Mesodermal cell (in vitro differentiated cells): ENCODE measurements at regions not wholly inside any gene's neighbourhood (a gene's known extent, or its start where the extent isn't known, plus 50 kb on each side); places are given as distances from the start of the nearest gene placed in this dataset.

Experiments used
- H3K27ac ChIP-seq: 2 replicates; pipeline ENCODE4 v1.7.0; 2013; ENCODE audit warnings: mild to moderate bottlenecking, low read depth, low read length, moderate library complexity; ENCODE audit not compliant: severe bottlenecking
- H3K36me3 ChIP-seq: 2 replicates; pipeline ENCODE4 v1.7.1; 2013; ENCODE audit warnings: mild to moderate bottlenecking, low read length, moderate library complexity; ENCODE audit not compliant: control insufficient read depth, insufficient read depth
- H3K4me1 ChIP-seq: one replicate; pipeline ENCODE4 v1.7.1; 2013; ENCODE audit warnings: mild to moderate bottlenecking, low read length; ENCODE audit not compliant: insufficient read depth, control insufficient read depth, poor library complexity, severe bottlenecking
- H3K4me3 ChIP-seq: 2 replicates; pipeline ENCODE4 v1.7.0; 2013; ENCODE audit warnings: low read length, control low read depth, mild to moderate bottlenecking; ENCODE audit not compliant: insufficient read depth, poor library complexity, severe bottlenecking; ENCODE audit errors: extremely low read depth
- H3K9me3 ChIP-seq: 2 replicates; pipeline ENCODE4 v1.7.1; 2013; ENCODE audit warnings: mild to moderate bottlenecking, low read length, moderate library complexity; ENCODE audit not compliant: control insufficient read depth
- WGBS, 2 experiments: methylation state at CpG; one replicate each; pipeline ENCODE4 v1.1.5; 2013; ENCODE audit warnings: missing lambda C conversion rate in 2 of 2; ENCODE audit not compliant: insufficient coverage in 2 of 2; 5-methylcytosine and 5-hydroxymethylcytosine counted together

GRCh38 chr2:16461672-16462071, 204.0 kb downstream of the CYRIA start:
- 90 to 100% methylated on average over 1 to 2 of the region's 4 CpGs for WGBS, 2 experiments
- Histone ChIP-seq H3K4me3 (no peak overlapping the region), H3K4me1 (no peaks in the 10 kb centered on the region), H3K36me3 (no peaks in the 10 kb centered on the region), H3K9me3 (peaks cover 4% of the 10 kb centered on the region), H3K27ac (no peak overlapping the region)

GRCh38 chr2:16459606-16460005, 206.0 kb downstream of the CYRIA start:
- Histone ChIP-seq H3K27ac (no peak overlapping the region), H3K4me3 (no peak overlapping the region), H3K4me1 (no peaks in the 10 kb centered on the region), H3K36me3 (no peaks in the 10 kb centered on the region), H3K9me3 (peaks cover 4% of the 10 kb centered on the region)

GRCh38 chr2:16454621-16455020, 211.0 kb downstream of the CYRIA start:
- Histone ChIP-seq H3K4me3 (no peak overlapping the region), H3K27ac (no peak overlapping the region), H3K4me1 (no peaks in the 10 kb centered on the region), H3K9me3 (peaks cover 4% of the 10 kb centered on the region), H3K36me3 (no peaks in the 10 kb centered on the region)
- WGBS, 2 experiments = 100% methylated on average over 1 of the region's 2 CpGs

- no peaks in the 10 kb centered on the region for H3K9me3 ChIP-seq
- 94 to 95% methylated on average over 5 of the region's 5 CpGs for WGBS, 2 experiments
- H3K4me3 ChIP-seq = no peak overlapping the region
- no peak overlapping the region for H3K27ac ChIP-seq
- no peaks in the 10 kb centered on the region for H3K4me1 ChIP-seq
- no peaks in the 10 kb centered on the region for H3K36me3 ChIP-seq
Observed at GRCh38 chr2:16452123-16452522, 213.5 kb downstream of the CYRIA start.

GRCh38 chr2:16446706-16447105, 218.9 kb downstream of the CYRIA start:
- no CpG with 5 or more reads among the region's 1 CpG for whole genome bisulfite sequencing, 2 experiments
- Histone ChIP-seq H3K4me1 (peaks cover 8% of the 10 kb centered on the region), H3K27ac (no peak overlapping the region), H3K4me3 (no peak overlapping the region), H3K9me3 (no peaks in the 10 kb centered on the region), H3K36me3 (no peaks in the 10 kb centered on the region)

- no peaks in the 10 kb centered on the region for H3K36me3 ChIP-seq
- H3K9me3 ChIP-seq = no peaks in the 10 kb centered on the region
- peaks cover 16% of the 10 kb centered on the region for H3K4me1 ChIP-seq
- no peak overlapping the region for H3K4me3 ChIP-seq
- no CpG with 5 or more reads among the region's 1 CpG for WGBS, 2 experiments
- H3K27ac ChIP-seq = no peak overlapping the region
Observed at GRCh38 chr2:16442971-16443370, 222.7 kb downstream of the CYRIA start.

- H3K4me3 ChIP-seq = no peak overlapping the region
- WGBS, 2 experiments = 91 to 95% methylated on average over 3 of the region's 3 CpGs
- H3K4me1 ChIP-seq = peaks cover 16% of the 10 kb centered on the region
- H3K27ac ChIP-seq = peak overlapping the region; percentile 74
- no peaks in the 10 kb centered on the region for H3K9me3 ChIP-seq
- H3K36me3 ChIP-seq = no peaks in the 10 kb centered on the region
Observed at GRCh38 chr2:16441431-16441830, 224.2 kb downstream of the CYRIA start.

GRCh38 chr2:16440898-16441297, 224.7 kb downstream of the CYRIA start:
- H3K4me3 ChIP-seq = no peak overlapping the region
- H3K27ac ChIP-seq = peak overlapping the region; percentile 74
- 87 to 92% methylated on average over 2 to 3 of the region's 4 CpGs for WGBS, 2 experiments
- H3K36me3 ChIP-seq = no peaks in the 10 kb centered on the region
- no peaks in the 10 kb centered on the region for H3K9me3 ChIP-seq
- peaks cover 16% of the 10 kb centered on the region for H3K4me1 ChIP-seq

- no peaks in the 10 kb centered on the region for H3K9me3 ChIP-seq
- H3K27ac ChIP-seq = peak overlapping the region; percentile 62
- no peak overlapping the region for H3K4me3 ChIP-seq
- H3K4me1 ChIP-seq = peaks cover 16% of the 10 kb centered on the region
- WGBS, 2 experiments = 80 to 92% methylated on average over 2 to 7 of the region's 8 CpGs
- H3K36me3 ChIP-seq = no peaks in the 10 kb centered on the region
Observed at GRCh38 chr2:16438613-16439321, 226.9 kb downstream of the CYRIA start.

GRCh38 chr2:16437189-16437588, 228.4 kb downstream of the CYRIA start:
- Histone ChIP-seq H3K4me3 (no peak overlapping the region), H3K27ac (no peak overlapping the region), H3K4me1 (peaks cover 12% of the 10 kb centered on the region), H3K9me3 (no peaks in the 10 kb centered on the region), H3K36me3 (no peaks in the 10 kb centered on the region)
- WGBS, 2 experiments = 75 to 78% methylated on average over 2 to 4 of the region's 5 CpGs

- peaks cover 4% of the 10 kb centered on the region for H3K4me1 ChIP-seq
- no peak overlapping the region for H3K27ac ChIP-seq
- no peaks in the 10 kb centered on the region for H3K36me3 ChIP-seq
- WGBS, 2 experiments = 100% methylated on average over 1 of the region's 2 CpGs
- H3K4me3 ChIP-seq = no peak overlapping the region
- H3K9me3 ChIP-seq = no peaks in the 10 kb centered on the region
Observed at GRCh38 chr2:16434393-16434792, 231.2 kb downstream of the CYRIA start.
